ENCODE measurements at regions not wholly inside any gene's neighbourhood (a gene's known extent, or its start where the extent isn't known, plus 50 kb on each side); places are given as distances from the start of the nearest gene placed in this dataset.

GRCh38 chr5:133707629-133708028, 95.3 kb upstream of the FSTL4 start (continued):
- no peak for TF ChIP-seq FOXK2 (IDR thresholded peaks at IDR 0.05)
- TF ChIP-seq, protein P1, sequence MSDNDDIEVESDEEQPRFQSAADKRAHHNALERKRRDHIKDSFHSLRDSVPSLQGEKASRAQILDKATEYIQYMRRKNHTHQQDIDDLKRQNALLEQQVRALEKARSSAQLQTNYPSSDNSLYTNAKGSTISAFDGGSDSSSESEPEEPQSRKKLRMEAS (IDR thresholded peaks at IDR 0.05; ENCODE audit: low read depth, low read length): no peak
- TF ChIP-seq CBX5 (IDR thresholded peaks at IDR 0.05; ENCODE audit: low read depth): no peak
- no peak for TF ChIP-seq NBN (IDR thresholded peaks at IDR 0.05)
- no peak for TF ChIP-seq PBX3 (IDR thresholded peaks at IDR 0.05; ENCODE audit: insufficient replicate concordance, low read depth, low read length)
- no peak for TF ChIP-seq POU2F2 (IDR thresholded peaks at IDR 0.05; ENCODE audit: borderline replicate concordance, low read depth, low read length)
- TF ChIP-seq KLF5 (IDR thresholded peaks at IDR 0.05; ENCODE audit: partially characterized antibody): no peak
- no peak for TF ChIP-seq RCOR1 (conservative IDR thresholded peaks at IDR 0.05; ENCODE audit: low read depth, low read length)

DNA sequence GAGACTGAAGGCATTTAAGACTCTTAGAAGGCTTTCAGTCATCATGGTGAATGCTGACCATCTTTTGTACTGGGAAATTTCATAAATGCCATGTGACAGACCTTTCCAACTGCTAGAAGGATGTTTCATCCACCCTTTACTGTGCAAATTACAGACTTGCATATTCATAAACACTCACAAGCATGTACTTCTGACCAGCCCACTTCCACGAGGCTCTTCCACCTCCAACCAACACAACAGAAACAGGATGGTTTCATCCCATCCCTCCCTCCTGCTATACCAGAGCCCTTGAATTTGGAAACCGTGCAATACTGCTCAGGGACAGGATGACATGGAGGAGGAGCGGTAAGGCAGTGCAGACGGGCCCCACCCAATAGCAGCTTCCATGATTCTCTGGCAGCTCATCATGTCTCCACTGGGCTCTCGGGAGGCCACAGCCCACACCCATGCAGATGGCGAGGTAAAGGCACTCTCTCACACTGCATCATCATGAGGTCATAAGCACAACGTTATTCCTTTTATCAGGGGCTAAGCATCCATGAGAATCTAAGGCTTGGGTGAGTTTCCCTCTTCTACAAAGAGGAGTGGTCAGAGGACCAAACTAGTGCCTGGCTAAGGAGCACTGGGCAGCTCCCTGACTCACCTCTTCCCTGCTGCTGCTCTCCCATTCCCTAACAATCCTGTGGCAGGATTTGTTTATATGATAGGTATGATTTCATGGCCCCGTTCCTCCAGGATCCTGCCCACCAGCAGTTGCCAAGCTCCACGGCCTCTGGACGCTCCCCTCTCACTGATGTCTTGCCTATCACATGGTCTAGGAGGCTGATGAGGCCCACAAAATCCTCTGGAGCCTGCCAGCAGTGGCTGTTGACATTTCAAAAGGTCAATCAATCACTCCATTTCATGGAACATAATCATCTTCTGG, 94.4 kb upstream of the FSTL4 start:
- intact Hi-C loops (cut with micrococcal nuclease; ENCODE audit: unreplicated experiment) (no loop called here), in situ Hi-C loops (cut with MboI) (no loop called here)
- POLR2A ChIA-PET: no interaction called here
- Histone ChIP-seq H3K4me2 (ENCODE audit: control insufficient read depth, insufficient read depth) (no peak overlapping the region), H3K9me3 (replicated peaks; ENCODE audit: control insufficient read depth, insufficient read depth, low read length) (no peaks in the 10 kb centered on the region), H2AFZ (ENCODE audit: control insufficient read depth, low read depth, low read length) (no peak overlapping the region), H3K27me3 (replicated peaks in 1 of 2; ENCODE audit: control insufficient read depth in 2 of 2, insufficient read depth in 2 of 2, low read length in 1 of 2) (peaks cover 0 to 4% of the 10 kb centered on the region in 2 experiments; a peak in 2 of 4 replicates), H3K36me3 (ENCODE audit: control insufficient read depth in 2 of 2, insufficient read depth in 2 of 2, low read length in 1 of 2) (no peaks in the 10 kb centered on the region), H3K9ac (ENCODE audit: control insufficient read depth, insufficient read depth, low read length) (no peak overlapping the region), H4K20me1 (ENCODE audit: control insufficient read depth, insufficient read depth) (no peaks in the 10 kb centered on the region; the same call in 1 of the 2 replicates), H3K27ac (ENCODE audit: control insufficient read depth, insufficient read depth) (no peak overlapping the region), H3K4me1 (ENCODE audit: control insufficient read depth, insufficient read depth, low read length) (no peaks in the 10 kb centered on the region), H3K79me2 (ENCODE audit: control insufficient read depth, insufficient read depth, low read length) (no peaks in the 10 kb centered on the region), H3K4me3 (no peak overlapping the region)
- WGBS (ENCODE audit: insufficient coverage, insufficient replicate concordance, low lambda C conversion rate, missing lambda C conversion rate): 31% methylated on average over 10 of the region's 10 CpGs
- no peak for ATAC-seq
- CTCF ChIA-PET: no interaction called here
- FAIRE-seq: no peak
- SMC1A ChIA-PET (ENCODE audit: uncharacterized antibody, unreplicated experiment): no interaction called here
- no peak for DNase-seq (ENCODE audit: low read depth, low spot score)
- RAD21 ChIA-PET (ENCODE audit: unreplicated experiment): no interaction called here
- no TSS peak for BruUV-seq (replicated peaks)
- no peak for TF ChIP-seq TCF12 (IDR thresholded peaks at IDR 0.05; ENCODE audit: low read depth, low read length)
- no peak for TF ChIP-seq NBN (IDR thresholded peaks at IDR 0.05)
- TF ChIP-seq, protein P2, sequence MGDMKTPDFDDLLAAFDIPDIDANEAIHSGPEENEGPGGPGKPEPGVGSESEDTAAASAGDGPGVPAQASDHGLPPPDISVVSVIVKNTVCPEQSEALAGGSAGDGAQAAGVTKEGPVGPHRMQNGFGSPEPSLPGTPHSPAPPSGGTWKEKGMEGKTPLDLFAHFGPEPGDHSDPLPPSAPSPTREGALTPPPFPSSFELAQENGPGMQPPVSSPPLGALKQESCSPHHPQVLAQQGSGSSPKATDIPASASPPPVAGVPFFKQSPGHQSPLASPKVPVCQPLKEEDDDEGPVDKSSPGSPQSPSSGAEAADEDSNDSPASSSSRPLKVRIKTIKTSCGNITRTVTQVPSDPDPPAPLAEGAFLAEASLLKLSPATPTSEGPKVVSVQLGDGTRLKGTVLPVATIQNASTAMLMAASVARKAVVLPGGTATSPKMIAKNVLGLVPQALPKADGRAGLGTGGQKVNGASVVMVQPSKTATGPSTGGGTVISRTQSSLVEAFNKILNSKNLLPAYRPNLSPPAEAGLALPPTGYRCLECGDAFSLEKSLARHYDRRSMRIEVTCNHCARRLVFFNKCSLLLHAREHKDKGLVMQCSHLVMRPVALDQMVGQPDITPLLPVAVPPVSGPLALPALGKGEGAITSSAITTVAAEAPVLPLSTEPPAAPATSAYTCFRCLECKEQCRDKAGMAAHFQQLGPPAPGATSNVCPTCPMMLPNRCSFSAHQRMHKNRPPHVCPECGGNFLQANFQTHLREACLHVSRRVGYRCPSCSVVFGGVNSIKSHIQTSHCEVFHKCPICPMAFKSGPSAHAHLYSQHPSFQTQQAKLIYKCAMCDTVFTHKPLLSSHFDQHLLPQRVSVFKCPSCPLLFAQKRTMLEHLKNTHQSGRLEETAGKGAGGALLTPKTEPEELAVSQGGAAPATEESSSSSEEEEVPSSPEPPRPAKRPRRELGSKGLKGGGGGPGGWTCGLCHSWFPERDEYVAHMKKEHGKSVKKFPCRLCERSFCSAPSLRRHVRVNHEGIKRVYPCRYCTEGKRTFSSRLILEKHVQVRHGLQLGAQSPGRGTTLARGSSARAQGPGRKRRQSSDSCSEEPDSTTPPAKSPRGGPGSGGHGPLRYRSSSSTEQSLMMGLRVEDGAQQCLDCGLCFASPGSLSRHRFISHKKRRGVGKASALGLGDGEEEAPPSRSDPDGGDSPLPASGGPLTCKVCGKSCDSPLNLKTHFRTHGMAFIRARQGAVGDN (IDR thresholded peaks at IDR 0.05): no peak
- no peak for TF ChIP-seq NR2F1 (conservative IDR thresholded peaks at IDR 0.05)
- TF ChIP-seq ZSCAN29 (IDR thresholded peaks at IDR 0.05): no peak
- TF ChIP-seq CEBPZ (IDR thresholded peaks at IDR 0.05; ENCODE audit: low read depth, low read length): no peak
- TF ChIP-seq BHLHE40 (IDR thresholded peaks at IDR 0.05; ENCODE audit: borderline replicate concordance in 1 of 2, low read depth in 2 of 2, low read length in 1 of 2): no peak
